ENCODE measurements at regions not wholly inside any gene's neighbourhood (a gene's known extent, or its start where the extent isn't known, plus 50 kb on each side); places are given as distances from the start of the nearest gene placed in this dataset.
"Not testable (repeated sequence)": the region's sequence is repeated elsewhere in the genome, so short reads cannot be mapped to it uniquely, and the experiment has no call there.

- no peak overlapping the region for H3K9ac ChIP-seq (ENCODE audit: low read depth in 1 of 3, low read length in 3 of 3)
- H3K4me1 ChIP-seq (ENCODE audit: control insufficient read depth in 3 of 3, insufficient read depth in 3 of 3, low read length in 3 of 3) = no peaks in the 10 kb centered on the region
- peaks cover 6 to 17% (median 9%) of the 10 kb centered on the region in 3 donors for H3K27me3 ChIP-seq (ENCODE audit: control insufficient read depth in 3 of 3, insufficient read depth in 3 of 3, low read length in 3 of 3)
- H3K4me3 ChIP-seq (ENCODE audit: low read length in 3 of 3) = no peak overlapping the region
- H3K36me3 ChIP-seq (ENCODE audit: control insufficient read depth in 3 of 3, insufficient read depth in 3 of 3, low read length in 3 of 3) = no peaks in the 10 kb centered on the region
- no peaks in the 10 kb centered on the region for H3K9me3 ChIP-seq (ENCODE audit: control insufficient read depth in 3 of 3, low read length in 3 of 3)
- H3K27ac ChIP-seq (ENCODE audit: low read depth, low read length) = no peak overlapping the region
Measured at GRCh38 chr10:11691319-11691755, 50.8 kb upstream of the ECHDC3 start.

- Histone ChIP-seq H3K27me3 (ENCODE audit: control insufficient read depth in 3 of 3, insufficient read depth in 3 of 3, low read length in 3 of 3) (peaks cover 6 to 17% (median 9%) of the 10 kb centered on the region in 3 donors), H3K36me3 (ENCODE audit: control insufficient read depth in 3 of 3, insufficient read depth in 3 of 3, low read length in 3 of 3) (no peaks in the 10 kb centered on the region), H3K4me3 (ENCODE audit: low read length in 3 of 3) (no peak overlapping the region), H3K27ac (ENCODE audit: low read depth, low read length) (no peak overlapping the region), H3K4me1 (ENCODE audit: control insufficient read depth in 3 of 3, insufficient read depth in 3 of 3, low read length in 3 of 3) (peaks cover 0 to 4% (median 3%) of the 10 kb centered on the region in 3 donors), H3K9ac (ENCODE audit: low read depth in 1 of 3, low read length in 3 of 3) (no peak overlapping the region), H3K9me3 (ENCODE audit: control insufficient read depth in 3 of 3, low read length in 3 of 3) (no peaks in the 10 kb centered on the region)
Measured at GRCh38 chr10:11689945-11690736, 52.0 kb upstream of the ECHDC3 start.

DNA sequence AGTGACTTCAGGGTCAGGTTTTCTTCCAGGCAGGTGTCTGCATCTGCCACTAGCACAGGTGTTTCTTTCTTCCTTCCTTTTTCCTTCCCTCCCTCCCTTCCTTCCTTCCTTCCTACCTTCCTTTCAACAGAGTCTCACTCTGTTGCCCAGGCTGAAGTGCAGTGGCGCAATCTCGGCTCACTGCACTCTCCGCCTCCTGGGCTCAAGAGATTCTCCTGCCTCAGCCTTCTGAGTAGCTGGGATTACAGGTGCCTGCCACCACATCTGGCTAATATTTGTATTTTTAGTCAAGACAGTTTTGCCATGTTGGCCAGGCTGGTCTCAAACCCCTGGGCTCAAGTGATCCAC, 53.8 kb upstream of the ECHDC3 start:
- H3K36me3 ChIP-seq (ENCODE audit: control insufficient read depth in 3 of 3, insufficient read depth in 3 of 3, low read length in 3 of 3); H3K4me3 ChIP-seq (ENCODE audit: low read length in 3 of 3); H3K9ac ChIP-seq (ENCODE audit: low read depth in 1 of 3, low read length in 3 of 3); H3K27ac ChIP-seq (ENCODE audit: low read depth, low read length); H3K9me3 ChIP-seq (ENCODE audit: control insufficient read depth in 3 of 3, low read length in 3 of 3): not testable (repeated sequence)
- Histone ChIP-seq H3K4me1 (ENCODE audit: control insufficient read depth in 3 of 3, insufficient read depth in 3 of 3, low read length in 3 of 3) (peaks cover 8 to 11% (median 9%) of the 10 kb centered on the region in 3 donors), H3K27me3 (ENCODE audit: control insufficient read depth in 3 of 3, insufficient read depth in 3 of 3, low read length in 3 of 3) (peaks cover 7 to 17% (median 9%) of the 10 kb centered on the region in 3 donors)

DNA sequence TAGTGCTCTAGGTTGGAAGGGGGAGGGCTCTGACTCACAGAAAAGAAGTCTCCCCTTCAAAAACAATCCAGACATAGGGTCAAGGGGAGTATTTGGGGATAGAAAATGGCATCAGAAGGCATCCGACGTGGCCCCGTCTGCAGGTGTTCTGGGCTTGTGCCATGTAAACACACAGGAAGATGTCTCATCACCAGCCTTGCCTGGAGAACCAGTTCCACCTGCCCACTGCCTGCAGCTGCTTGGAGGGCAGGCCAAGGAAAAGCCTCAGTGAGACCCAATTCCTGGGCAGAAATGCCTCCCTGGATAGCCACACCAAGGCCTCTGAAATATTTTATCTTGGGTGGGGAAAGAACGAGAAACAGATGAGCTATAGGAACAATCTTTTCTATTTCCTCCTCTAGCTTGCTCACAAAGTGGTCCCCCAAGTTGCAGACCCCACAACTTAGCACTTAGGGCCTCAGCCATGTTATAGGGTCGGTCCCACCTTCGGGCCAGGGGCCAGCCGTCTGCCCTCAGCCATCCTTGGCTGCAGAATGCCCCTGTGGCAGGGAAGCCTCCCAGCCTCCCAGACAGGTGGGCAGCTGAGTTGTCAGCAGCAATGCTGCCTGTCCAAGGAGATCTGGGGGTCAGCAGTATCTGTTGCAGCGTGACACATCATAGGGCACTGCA, 54.3 kb upstream of the ECHDC3 start:
- H3K27me3 ChIP-seq (ENCODE audit: control insufficient read depth in 3 of 3, insufficient read depth in 3 of 3, low read length in 3 of 3) = peaks cover 9 to 17% (median 10%) of the 10 kb centered on the region in 3 donors
- H3K36me3 ChIP-seq (ENCODE audit: control insufficient read depth in 3 of 3, insufficient read depth in 3 of 3, low read length in 3 of 3) = no peaks in the 10 kb centered on the region
- H3K4me3 ChIP-seq (ENCODE audit: low read length in 3 of 3) = no peak overlapping the region
- H3K4me1 ChIP-seq (ENCODE audit: control insufficient read depth in 3 of 3, insufficient read depth in 3 of 3, low read length in 3 of 3) = peaks cover 8 to 11% (median 9%) of the 10 kb centered on the region in 3 donors
- no peaks in the 10 kb centered on the region for H3K9me3 ChIP-seq (ENCODE audit: control insufficient read depth in 3 of 3, low read length in 3 of 3)
- H3K9ac ChIP-seq (ENCODE audit: low read depth in 1 of 3, low read length in 3 of 3) = no peak overlapping the region
- H3K27ac ChIP-seq (ENCODE audit: low read depth, low read length) = no peak overlapping the region

GRCh38 chr10:11687357-11687771, 54.8 kb upstream of the ECHDC3 start:
- H3K9ac ChIP-seq (ENCODE audit: low read depth in 1 of 3, low read length in 3 of 3) = no peak overlapping the region
- no peak overlapping the region for H3K4me3 ChIP-seq (ENCODE audit: low read length in 3 of 3)
- no peaks in the 10 kb centered on the region for H3K36me3 ChIP-seq (ENCODE audit: control insufficient read depth in 3 of 3, insufficient read depth in 3 of 3, low read length in 3 of 3)
- H3K27me3 ChIP-seq (ENCODE audit: control insufficient read depth in 3 of 3, insufficient read depth in 3 of 3, low read length in 3 of 3) = peaks cover 9 to 17% (median 14%) of the 10 kb centered on the region in 3 donors
- no peaks in the 10 kb centered on the region for H3K9me3 ChIP-seq (ENCODE audit: control insufficient read depth in 3 of 3, low read length in 3 of 3)
- no peak overlapping the region for H3K27ac ChIP-seq (ENCODE audit: low read depth, low read length)
- peaks cover 8 to 11% (median 9%) of the 10 kb centered on the region in 3 donors for H3K4me1 ChIP-seq (ENCODE audit: control insufficient read depth in 3 of 3, insufficient read depth in 3 of 3, low read length in 3 of 3)

- no peak overlapping the region for H3K27ac ChIP-seq (ENCODE audit: low read depth, low read length)
- H3K4me3 ChIP-seq (ENCODE audit: low read length in 3 of 3) = no peak overlapping the region
- H3K4me1 ChIP-seq (ENCODE audit: control insufficient read depth in 3 of 3, insufficient read depth in 3 of 3, low read length in 3 of 3) = peaks cover 8 to 11% (median 9%) of the 10 kb centered on the region in 3 donors
- no peaks in the 10 kb centered on the region for H3K9me3 ChIP-seq (ENCODE audit: control insufficient read depth in 3 of 3, low read length in 3 of 3)
- H3K9ac ChIP-seq (ENCODE audit: low read depth in 1 of 3, low read length in 3 of 3) = no peak overlapping the region
- peaks cover 14 to 25% (median 18%) of the 10 kb centered on the region in 3 donors for H3K27me3 ChIP-seq (ENCODE audit: control insufficient read depth in 3 of 3, insufficient read depth in 3 of 3, low read length in 3 of 3)
- no peaks in the 10 kb centered on the region for H3K36me3 ChIP-seq (ENCODE audit: control insufficient read depth in 3 of 3, insufficient read depth in 3 of 3, low read length in 3 of 3)
Measured at GRCh38 chr10:11685787-11686218, 56.4 kb upstream of the ECHDC3 start.

- H3K36me3 ChIP-seq (ENCODE audit: control insufficient read depth in 3 of 3, insufficient read depth in 3 of 3, low read length in 3 of 3) = no peaks in the 10 kb centered on the region
- peaks cover 8 to 11% (median 9%) of the 10 kb centered on the region in 3 donors for H3K4me1 ChIP-seq (ENCODE audit: control insufficient read depth in 3 of 3, insufficient read depth in 3 of 3, low read length in 3 of 3)
- peak overlapping the region; percentile 76 for H3K27ac ChIP-seq (ENCODE audit: low read depth, low read length)
- no peaks in the 10 kb centered on the region for H3K9me3 ChIP-seq (ENCODE audit: control insufficient read depth in 3 of 3, low read length in 3 of 3)
- peaks cover 7 to 25% (median 20%) of the 10 kb centered on the region in 3 donors for H3K27me3 ChIP-seq (ENCODE audit: control insufficient read depth in 3 of 3, insufficient read depth in 3 of 3, low read length in 3 of 3)
- peak overlapping the region; percentile 3 to 59 (median 35) for H3K9ac ChIP-seq (ENCODE audit: low read depth in 1 of 3, low read length in 3 of 3)
- peak overlapping the region; percentile 36 to 54 (median 52) for H3K4me3 ChIP-seq (ENCODE audit: low read length in 3 of 3)
Measured at GRCh38 chr10:11684717-11685645, 57.2 kb upstream of the ECHDC3 start.

DNA sequence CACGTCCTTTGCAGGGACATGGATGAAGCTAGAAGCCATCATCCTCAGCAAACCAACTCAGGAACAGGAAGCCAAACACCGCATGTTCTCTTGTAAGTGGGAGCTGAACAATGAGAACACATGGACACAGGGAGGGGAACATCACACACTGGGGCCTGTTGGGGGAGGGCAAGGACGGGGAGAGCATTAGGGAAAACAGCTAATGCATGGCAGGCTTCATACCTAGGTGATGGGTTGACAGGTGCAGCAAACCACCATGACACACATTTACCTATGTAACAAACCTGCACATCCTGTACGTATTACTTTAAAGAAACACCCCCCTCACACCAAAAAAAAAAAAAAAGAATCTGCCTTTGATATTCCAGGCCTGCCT, 57.9 kb upstream of the ECHDC3 start:
- Histone ChIP-seq H3K4me1 (ENCODE audit: control insufficient read depth in 3 of 3, insufficient read depth in 3 of 3, low read length in 3 of 3) (peaks cover 8 to 11% (median 9%) of the 10 kb centered on the region in 3 donors), H3K27me3 (ENCODE audit: control insufficient read depth in 3 of 3, insufficient read depth in 3 of 3, low read length in 3 of 3) (peaks cover 3 to 27% (median 15%) of the 10 kb centered on the region in 3 donors), H3K27ac (ENCODE audit: low read depth, low read length) (peak overlapping the region; percentile 76)
- not testable (repeated sequence) for H3K36me3 ChIP-seq (ENCODE audit: control insufficient read depth in 3 of 3, insufficient read depth in 3 of 3, low read length in 3 of 3); H3K4me3 ChIP-seq (ENCODE audit: low read length in 3 of 3); H3K9me3 ChIP-seq (ENCODE audit: control insufficient read depth in 3 of 3, low read length in 3 of 3); H3K9ac ChIP-seq (ENCODE audit: low read depth in 1 of 3, low read length in 3 of 3)

- H3K4me3 ChIP-seq (ENCODE audit: low read length in 3 of 3) = no peak overlapping the region
- no peak overlapping the region for H3K27ac ChIP-seq (ENCODE audit: low read depth, low read length)
Measured at GRCh38 chr10:11683529-11684320, 58.5 kb upstream of the ECHDC3 start.

More at GRCh38 chr10:11683529-11684320, 58.5 kb upstream of the ECHDC3 start:
- no peaks in the 10 kb centered on the region for H3K9me3 ChIP-seq (ENCODE audit: control insufficient read depth in 3 of 3, low read length in 3 of 3)
- no peak overlapping the region for H3K9ac ChIP-seq (ENCODE audit: low read depth in 1 of 3, low read length in 3 of 3)
- no peaks in the 10 kb centered on the region for H3K36me3 ChIP-seq (ENCODE audit: control insufficient read depth in 3 of 3, insufficient read depth in 3 of 3, low read length in 3 of 3)
- H3K27me3 ChIP-seq (ENCODE audit: control insufficient read depth in 3 of 3, insufficient read depth in 3 of 3, low read length in 3 of 3) = peaks cover 3 to 27% (median 14%) of the 10 kb centered on the region in 3 donors
- peaks cover 8 to 11% (median 9%) of the 10 kb centered on the region in 3 donors for H3K4me1 ChIP-seq (ENCODE audit: control insufficient read depth in 3 of 3, insufficient read depth in 3 of 3, low read length in 3 of 3)

Measured in skeletal muscle tissue (tissue), 3 donors.